Endothelial cell of umbilical vein (primary cell): ENCODE measurements at regions not wholly inside any gene's neighbourhood (a gene's known extent, or its start where the extent isn't known, plus 50 kb on each side); places are given as distances from the start of the nearest gene placed in this dataset.

ENCODE experiments used
- BruUV-seq: library from RNA; stranded (reverse); fragments of 400-500 nt; replicated peaks from 2 replicates; lab custom pipeline; 2021; lab: Mats Ljungman, UMichigan
- CTCF ChIA-PET: fragments of 300-600, 350-600 bp; sonication (Branson Sonifier 250); formaldehyde crosslinking; loops from one replicate; lab custom pipeline; 2021; ENCODE audit warnings: antibody characterized with exemption, inconsistent platforms; lab: Charles Lee
- POLR2A ChIA-PET: fragments of 300-600, 350-600 bp; sonication (Branson Sonifier 250); formaldehyde crosslinking; loops from one replicate; lab custom pipeline; 2021; ENCODE audit warnings: antibody characterized with exemption, inconsistent platforms; lab: Charles Lee
- DNase-seq: peaks from one replicate; pipeline ENCODE4 v3.0.0-alpha.2; 2011; ENCODE audit warnings: low read depth, low spot score
- FAIRE-seq: peaks from 2 replicates; lab custom pipeline; 2011; peaks lifted over from hg19 to GRCh38; lab: Jason Lieb, UNC
- H2AFZ ChIP-seq: 2 replicates; pipeline ENCODE4 v1.6.0; 2012; ENCODE audit warnings: low read depth, low read length, control low read depth, inconsistent platforms
- H3K27ac ChIP-seq: 2 replicates; pipeline ENCODE4 v1.5.1; 2011; ENCODE audit warnings: low read depth, mild to moderate bottlenecking, control low read depth, low read length, moderate library complexity; ENCODE audit not compliant: insufficient read depth
- H3K27me3 ChIP-seq, 2 experiments: 2 replicates each; pipeline versions ENCODE4 v1.6.0 to v1.6.1; 2011; ENCODE audit warnings: low read length in 2 of 2, mixed read lengths in 1 of 2; ENCODE audit not compliant: control insufficient read depth in 2 of 2, insufficient read depth in 2 of 2
- H3K36me3 ChIP-seq, 2 experiments: 2 replicates in 1 of 2; 3 replicates in 1 of 2; pipeline ENCODE4 v1.5.1; 2011; ENCODE audit warnings: low read length in 2 of 2, mild to moderate bottlenecking in 1 of 2, moderate library complexity in 1 of 2; ENCODE audit not compliant: control insufficient read depth in 2 of 2, insufficient read depth in 2 of 2; ENCODE audit errors: extremely low read depth in 1 of 2
- H3K4me1 ChIP-seq: 3 replicates; pipeline ENCODE4 v1.5.1; 2011; ENCODE audit warnings: mild to moderate bottlenecking, low read length; ENCODE audit not compliant: control insufficient read depth, insufficient read depth; ENCODE audit errors: extremely low read depth
- H3K4me2 ChIP-seq: 2 replicates; pipeline ENCODE4 v1.6.1; 2011; ENCODE audit warnings: low read length, control low read depth, mixed read lengths; ENCODE audit not compliant: insufficient read depth
- H3K4me3 ChIP-seq, 3 experiments: fragments of 200-600 bp in 1 of 3; sonication (generic), shearing (Covaris generic) in 1 of 3; replicated peaks in 1 of 3; 2 replicates each; pipeline ENCODE4 v1.5.1; 2011 to 2016; ENCODE audit warnings: control low read depth in 3 of 3, low read length in 3 of 3, mild to moderate bottlenecking in 2 of 3, inconsistent platforms in 1 of 3, low read depth in 1 of 3, moderate library complexity in 1 of 3; ENCODE audit not compliant: insufficient read depth in 1 of 3
- H3K79me2 ChIP-seq: 2 replicates; pipeline ENCODE4 v1.6.0; 2012; ENCODE audit warnings: low read length, inconsistent platforms; ENCODE audit not compliant: control insufficient read depth, insufficient read depth
- H3K9ac ChIP-seq: replicated peaks from 2 replicates; pipeline ENCODE3; 2011; ENCODE audit warnings: low read length, control low read depth; ENCODE audit not compliant: insufficient read depth; ENCODE audit errors: extremely low read depth
- H3K9me1 ChIP-seq: replicated peaks from 3 replicates; pipeline ENCODE4 v1.6.0; 2011; ENCODE audit warnings: mild to moderate bottlenecking, low read length; ENCODE audit not compliant: control insufficient read depth, insufficient read depth; ENCODE audit errors: extremely low read depth
- H3K9me3 ChIP-seq: replicated peaks from 2 replicates; pipeline ENCODE4 v1.5.1; 2012; ENCODE audit warnings: low read length, inconsistent platforms; ENCODE audit not compliant: control insufficient read depth, insufficient read depth
- H4K20me1 ChIP-seq: replicated peaks from 2 replicates; pipeline ENCODE3; 2011; ENCODE audit warnings: mild to moderate bottlenecking, low read length; ENCODE audit not compliant: control insufficient read depth, insufficient read depth; ENCODE audit errors: extremely low read depth
- EZH2 ChIP-seq: IDR thresholded peaks from 2 replicates; pipeline ENCODE4 v1.6.1; 2012; ENCODE audit warnings: borderline replicate concordance, low read depth, mild to moderate bottlenecking, moderate library complexity, low read length, inconsistent platforms; ENCODE audit not compliant: severe bottlenecking
- FOS ChIP-seq: IDR thresholded peaks from 2 replicates; pipeline ENCODE4 v1.6.1; 2011; ENCODE audit warnings: mild to moderate bottlenecking, low read length, moderate library complexity, borderline replicate concordance; ENCODE audit not compliant: insufficient read depth
- GATA2 ChIP-seq: IDR thresholded peaks from 2 replicates; pipeline ENCODE4 v1.7.0; 2011; ENCODE audit warnings: low read depth, mild to moderate bottlenecking, moderate library complexity, mixed read lengths, low read length; ENCODE audit not compliant: insufficient read length, insufficient read depth
- JUN ChIP-seq: IDR thresholded peaks from 2 replicates; pipeline ENCODE4 v1.6.1; 2011; ENCODE audit warnings: borderline replicate concordance, low read depth; ENCODE audit not compliant: insufficient read length, insufficient read depth
- MYC ChIP-seq: IDR thresholded peaks from one replicate; pipeline ENCODE4 v1.6.1; 2011; ENCODE audit warnings: mild to moderate bottlenecking, low read depth, low read length
- POLR2A ChIP-seq: IDR thresholded peaks from 2 replicates; pipeline ENCODE4 v1.6.1; 2012; ENCODE audit warnings: low read depth, mild to moderate bottlenecking, control low read depth, low read length
- POLR2AphosphoS5 ChIP-seq: IDR thresholded peaks from 2 replicates; pipeline ENCODE4 v1.6.1; 2012; ENCODE audit warnings: low read depth, mild to moderate bottlenecking, control low read depth, low read length, moderate library complexity; ENCODE audit not compliant: insufficient read depth
- dilution Hi-C: fragments of 300-500 bp; cut with MboI; formaldehyde crosslinking; loops from one replicate; pipeline ENCODE4 v1.15.0; 2019; ENCODE audit warnings: low sequenced_read_pairs; ENCODE audit not compliant: extremely low pct_ligation_motif_present
- intact Hi-C: fragments of 100-400 bp; cut with micrococcal nuclease; formaldehyde crosslinking; loops from one replicate; pipeline ENCODE4 v1.10.0; 2022
- TF ChIP-seq, protein P1 (sequence below): IDR thresholded peaks from 2 replicates; pipeline ENCODE4 v1.6.1; 2011; ENCODE audit not compliant: insufficient read depth, insufficient read length
- TF ChIP-seq, protein P2 (sequence below), 2 donors: IDR thresholded peaks; 1 replicate in 1 of 2; 2 replicates in 1 of 2; pipeline ENCODE4 v1.5.1; 2011; ENCODE audit warnings: low read length in 2 of 2, mild to moderate bottlenecking in 2 of 2, moderate library complexity in 2 of 2, control low read depth in 1 of 2, inconsistent platforms in 1 of 2, low read depth in 1 of 2; ENCODE audit not compliant: insufficient read depth in 1 of 2; ENCODE audit errors: extremely low read depth in 1 of 2

DNA sequence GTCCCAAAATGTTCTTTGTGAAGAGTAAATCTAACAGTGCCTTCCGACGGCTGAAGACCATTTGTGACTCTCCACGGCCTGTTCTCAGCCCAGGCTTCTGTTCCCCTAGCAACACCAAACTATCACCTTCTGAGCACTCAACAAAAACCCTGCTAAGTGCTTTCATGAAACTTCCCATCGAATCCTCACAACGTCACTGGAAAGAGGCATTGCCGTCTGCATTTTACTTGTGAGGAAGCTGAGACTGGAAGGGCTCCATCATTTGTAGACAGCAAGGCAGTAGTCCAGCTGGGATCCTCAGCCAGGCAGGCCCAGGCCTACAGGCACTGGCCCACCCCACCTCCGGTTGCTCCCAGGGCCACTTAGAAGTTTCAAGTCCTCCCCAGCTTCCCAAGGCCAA, 97.8 kb upstream of the POU3F3 start:
- H3K9ac ChIP-seq: no peak overlapping the region
- BruUV-seq: no TSS peak

More for the DNA sequence above, 97.8 kb upstream of the POU3F3 start:
- dilution Hi-C loops: no loop called here
- no peaks in the 10 kb centered on the region for H3K79me2 ChIP-seq
- no peak overlapping the region for H3K4me2 ChIP-seq
- H3K9me1 ChIP-seq: no peaks in the 10 kb centered on the region
- ChIA-PET CTCF (no interaction called here), POLR2A (no interaction called here)
- FAIRE-seq: no peak
- no peaks in the 10 kb centered on the region for H3K9me3 ChIP-seq
- H3K4me1 ChIP-seq: no peaks in the 10 kb centered on the region
- H3K27me3 ChIP-seq: no peaks in the 10 kb centered on the region
- no peaks in the 10 kb centered on the region for H4K20me1 ChIP-seq
- no peak overlapping the region for H2AFZ ChIP-seq
- no peak for TF ChIP-seq POLR2AphosphoS5
- TF ChIP-seq, protein P1, sequence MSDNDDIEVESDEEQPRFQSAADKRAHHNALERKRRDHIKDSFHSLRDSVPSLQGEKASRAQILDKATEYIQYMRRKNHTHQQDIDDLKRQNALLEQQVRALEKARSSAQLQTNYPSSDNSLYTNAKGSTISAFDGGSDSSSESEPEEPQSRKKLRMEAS: no peak
- TF ChIP-seq, protein P2, sequence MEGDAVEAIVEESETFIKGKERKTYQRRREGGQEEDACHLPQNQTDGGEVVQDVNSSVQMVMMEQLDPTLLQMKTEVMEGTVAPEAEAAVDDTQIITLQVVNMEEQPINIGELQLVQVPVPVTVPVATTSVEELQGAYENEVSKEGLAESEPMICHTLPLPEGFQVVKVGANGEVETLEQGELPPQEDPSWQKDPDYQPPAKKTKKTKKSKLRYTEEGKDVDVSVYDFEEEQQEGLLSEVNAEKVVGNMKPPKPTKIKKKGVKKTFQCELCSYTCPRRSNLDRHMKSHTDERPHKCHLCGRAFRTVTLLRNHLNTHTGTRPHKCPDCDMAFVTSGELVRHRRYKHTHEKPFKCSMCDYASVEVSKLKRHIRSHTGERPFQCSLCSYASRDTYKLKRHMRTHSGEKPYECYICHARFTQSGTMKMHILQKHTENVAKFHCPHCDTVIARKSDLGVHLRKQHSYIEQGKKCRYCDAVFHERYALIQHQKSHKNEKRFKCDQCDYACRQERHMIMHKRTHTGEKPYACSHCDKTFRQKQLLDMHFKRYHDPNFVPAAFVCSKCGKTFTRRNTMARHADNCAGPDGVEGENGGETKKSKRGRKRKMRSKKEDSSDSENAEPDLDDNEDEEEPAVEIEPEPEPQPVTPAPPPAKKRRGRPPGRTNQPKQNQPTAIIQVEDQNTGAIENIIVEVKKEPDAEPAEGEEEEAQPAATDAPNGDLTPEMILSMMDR (IDR thresholded peaks at IDR 0.05; ENCODE audit: extremely low read depth in 1 of 2, insufficient read depth in 1 of 2, low read depth in 1 of 2, low read length in 2 of 2): no peak
- TF ChIP-seq FOS: no peak
- TF ChIP-seq MYC: no peak
- no peak for TF ChIP-seq GATA2
- TF ChIP-seq POLR2A: no peak
- TF ChIP-seq EZH2: no peak
- no peak for TF ChIP-seq JUN
- H3K27ac ChIP-seq: no peak overlapping the region
- no peak for DNase-seq
- H3K4me3 ChIP-seq: no peak overlapping the region
- intact Hi-C loops: no loop called here
- no peaks in the 10 kb centered on the region for H3K36me3 ChIP-seq
